Neural cell (in vitro differentiated cells): ENCODE measurements at regions not wholly inside any gene's neighbourhood (a gene's known extent, or its start where the extent isn't known, plus 50 kb on each side); places are given as distances from the start of the nearest gene placed in this dataset.

Experiments used
- H2AFZ ChIP-seq: fragments of 200-600, 300-800 bp; sonication (generic), shearing (Covaris generic); 2 replicates; pipeline ENCODE4 v1.6.0; 2014; ENCODE audit warnings: low read depth, mild to moderate bottlenecking, antibody characterized with exemption, low read length, moderate library complexity
- H3F3A ChIP-seq: fragments of 200-600 bp; shearing (Covaris generic); 2 replicates; pipeline ENCODE4 v1.6.1; 2016; ENCODE audit warnings: mild to moderate bottlenecking, moderate library complexity, mixed read lengths, antibody characterized with exemption, low read length; ENCODE audit not compliant: insufficient read depth, poor library complexity, severe bottlenecking
- H3K27ac ChIP-seq: fragments of 200-600, 300-800 bp; sonication (generic), shearing (Covaris generic); 2 replicates; pipeline ENCODE4 v1.5.1; 2014; ENCODE audit warnings: mild to moderate bottlenecking, low read length, moderate library complexity
- H3K27me3 ChIP-seq: fragments of 300-800, 200-600 bp; sonication (generic), shearing (Covaris generic); 2 replicates; pipeline ENCODE4 v1.6.0; 2014; ENCODE audit warnings: mild to moderate bottlenecking, low read depth, low read length, moderate library complexity; ENCODE audit not compliant: insufficient read depth
- H3K36me3 ChIP-seq: fragments of 300-800, 200-600 bp; sonication (generic), shearing (Covaris generic); 2 replicates; pipeline ENCODE4 v1.5.1; 2014; ENCODE audit warnings: mild to moderate bottlenecking, antibody characterized with exemption, low read length, moderate library complexity; ENCODE audit not compliant: insufficient read depth
- H3K4me2 ChIP-seq: fragments of 300-800, 200-600 bp; sonication (generic), shearing (Covaris generic); 2 replicates; pipeline ENCODE4 v1.6.0; 2014; ENCODE audit warnings: mild to moderate bottlenecking, low read length
- H3K4me3 ChIP-seq: fragments of 300-800, 200-600 bp; sonication (generic), shearing (Covaris generic); 2 replicates; pipeline ENCODE4 v1.5.1; 2014; ENCODE audit warnings: mild to moderate bottlenecking, low read length, moderate library complexity
- H3K79me2 ChIP-seq: fragments of 200-600 bp; shearing (Covaris generic); replicated peaks from 2 replicates; pipeline ENCODE4 v1.6.0; 2014; ENCODE audit warnings: mild to moderate bottlenecking, low read length, moderate library complexity; ENCODE audit not compliant: insufficient read depth
- H3K9ac ChIP-seq: fragments of 300-800, 200-600 bp; sonication (generic), shearing (Covaris generic); 2 replicates; pipeline ENCODE4 v1.6.1; 2016; ENCODE audit warnings: mild to moderate bottlenecking, low read length, mixed read lengths
- H3K9me2 ChIP-seq: fragments of 200-600 bp; shearing (Covaris generic); 2 replicates; pipeline ENCODE4 v1.6.1; 2016; ENCODE audit warnings: mild to moderate bottlenecking, low read length, mixed read lengths; ENCODE audit not compliant: insufficient read depth
- H3K9me3 ChIP-seq: fragments of 200-600, 300-800 bp; sonication (generic), shearing (Covaris generic); 2 replicates; pipeline ENCODE4 v1.6.1; 2016; ENCODE audit warnings: mild to moderate bottlenecking, mixed run types, low read length, moderate library complexity, mixed read lengths
- H4K20me1 ChIP-seq: fragments of 200-600 bp; shearing (Covaris generic); 2 replicates; pipeline ENCODE4 v1.6.1; 2016; ENCODE audit warnings: mild to moderate bottlenecking, mixed run types; ENCODE audit not compliant: insufficient read depth
- CTCF ChIP-seq: fragments of 450-650 bp; IDR thresholded peaks from 2 replicates; pipeline ENCODE4 v1.5.1; 2014; ENCODE audit warnings: antibody characterized with exemption, mild to moderate bottlenecking, moderate library complexity; ENCODE audit not compliant: poor library complexity, severe bottlenecking
- EP300 ChIP-seq: fragments of 450-650 bp; conservative IDR thresholded peaks from 2 replicates; pipeline ENCODE4 v1.6.1; 2014; ENCODE audit warnings: antibody characterized with exemption, mild to moderate bottlenecking, moderate library complexity; ENCODE audit not compliant: poor library complexity, severe bottlenecking
- EZH2 ChIP-seq: fragments of 200-600, 300-800 bp; shearing (Covaris generic), sonication (generic); IDR thresholded peaks from 2 replicates; pipeline ENCODE4 v1.6.1; 2014; ENCODE audit warnings: antibody characterized with exemption, low read length, borderline replicate concordance, mild to moderate bottlenecking; ENCODE audit not compliant: insufficient read depth, poor library complexity, severe bottlenecking
- MXI1 ChIP-seq: fragments of 450-650 bp; conservative IDR thresholded peaks from 2 replicates; pipeline ENCODE4 v1.6.1; 2014; ENCODE audit warnings: antibody characterized with exemption, mild to moderate bottlenecking; ENCODE audit not compliant: poor library complexity, severe bottlenecking
- POLR2AphosphoS5 ChIP-seq: IDR thresholded peaks from 2 replicates; pipeline ENCODE4 v1.6.1; 2012
- RAD21 ChIP-seq: fragments of 450-650 bp; conservative IDR thresholded peaks from 2 replicates; pipeline ENCODE4 v1.6.1; 2014; ENCODE audit warnings: antibody characterized with exemption, mild to moderate bottlenecking, moderate library complexity
- REST ChIP-seq: IDR thresholded peaks from 2 replicates; pipeline ENCODE4 v1.6.1; 2012; ENCODE audit warnings: borderline replicate concordance
- SMC3 ChIP-seq: fragments of 450-650 bp; conservative IDR thresholded peaks from 2 replicates; pipeline ENCODE4 v1.6.1; 2014; ENCODE audit warnings: antibody characterized with exemption, mild to moderate bottlenecking, moderate library complexity; ENCODE audit not compliant: poor library complexity
- TAF1 ChIP-seq: IDR thresholded peaks from 2 replicates; pipeline ENCODE4 v1.6.1; 2012; ENCODE audit warnings: low read depth

GRCh38 chr14:55938249-55938791 lies 179.9 kb upstream of the PELI2 start:
- Histone ChIP-seq H3K27me3 (no peaks in the 10 kb centered on the region), H2AFZ (no peak overlapping the region), H3K4me2 (no peak overlapping the region), H3K4me3 (no peak overlapping the region), H3K27ac (no peak overlapping the region), H3K79me2 (no peaks in the 10 kb centered on the region), H3F3A (no peaks in the 10 kb centered on the region), H4K20me1 (no peaks in the 10 kb centered on the region), H3K36me3 (no peaks in the 10 kb centered on the region), H3K9me3 (no peaks in the 10 kb centered on the region), H3K9me2 (no peaks in the 10 kb centered on the region), H3K9ac (no peak overlapping the region)
- TF ChIP-seq EZH2 (no peak), EP300 (no peak), MXI1 (no peak), POLR2AphosphoS5 (no peak), SMC3 (no peak), CTCF (no peak), TAF1 (no peak), RAD21 (no peak), REST (no peak)

GRCh38 chr14:55942076-55942654 lies 176.0 kb upstream of the PELI2 start:
- Histone ChIP-seq H4K20me1 (no peaks in the 10 kb centered on the region), H3F3A (no peaks in the 10 kb centered on the region), H3K36me3 (no peaks in the 10 kb centered on the region), H3K79me2 (no peaks in the 10 kb centered on the region), H3K9me2 (no peaks in the 10 kb centered on the region), H3K27ac (no peak overlapping the region), H3K4me3 (no peak overlapping the region), H3K27me3 (no peaks in the 10 kb centered on the region), H3K4me2 (no peak overlapping the region), H2AFZ (no peak overlapping the region), H3K9me3 (no peaks in the 10 kb centered on the region), H3K9ac (no peak overlapping the region)
- TF ChIP-seq SMC3 = no peak
